HEK293 (cell line): ENCODE measurements at regions not wholly inside any gene's neighbourhood (a gene's known extent, or its start where the extent isn't known, plus 50 kb on each side); places are given as distances from the start of the nearest gene placed in this dataset.

Source experiments
- CTCF ChIA-PET: fragments of 350-600 bp; formaldehyde crosslinking; extraction: SDS; loops from one replicate; lab custom pipeline; 2021; ENCODE audit warnings: antibody characterized with exemption; lab: Yijun Ruan, JAX
- POLR2A ChIA-PET: fragments of 300-600 bp; formaldehyde crosslinking; extraction: SDS; loops from one replicate; lab custom pipeline; 2020; ENCODE audit warnings: antibody characterized with exemption, inconsistent platforms; lab: Yijun Ruan, JAX
- H3K27ac ChIP-seq: fragments of 200-500 bp; sonication (Bioruptor generic); 2 replicates; pipeline ENCODE4 v1.5.1; 2014; ENCODE audit warnings: low read depth, low read length, control low read depth, inconsistent platforms; ENCODE audit errors: extremely low read depth
- H3K36me3 ChIP-seq, 2 experiments: fragments of 200-500 bp in 1 of 2; sonication (Bioruptor generic) in 1 of 2; 1 replicate in 1 of 2; 2 replicates in 1 of 2; pipeline ENCODE4 v1.5.1; 2014 to 2017; ENCODE audit warnings: inconsistent platforms in 2 of 2, low read length in 2 of 2; ENCODE audit not compliant: control insufficient read depth in 2 of 2, insufficient read depth in 1 of 2
- H3K4me1 ChIP-seq: fragments of 200-500 bp; sonication (Bioruptor generic); 2 replicates; pipeline ENCODE4 v1.5.1; 2014; ENCODE audit warnings: mild to moderate bottlenecking, low read length, inconsistent platforms; ENCODE audit not compliant: control insufficient read depth, insufficient read depth
- H3K4me3 ChIP-seq: 2 replicates; pipeline ENCODE4 v1.5.1; 2011; ENCODE audit warnings: low read depth, mild to moderate bottlenecking, control low read depth, low read length, moderate library complexity
- H3K9me3 ChIP-seq: fragments of 200-500 bp; sonication (Bioruptor generic); 2 replicates; pipeline ENCODE4 v1.5.1; 2014; ENCODE audit warnings: low read depth, low read length, inconsistent platforms; ENCODE audit not compliant: control insufficient read depth, insufficient read depth
- KLF9 ChIP-seq: fragments of 450-650 bp; formaldehyde crosslinking; IDR thresholded peaks from 2 replicates; pipeline ENCODE4 v1.5.1; 2016; ENCODE audit warnings: missing biosample characterization, missing genetic modification characterization, low read depth
- SETDB1 ChIP-seq: IDR thresholded peaks from one replicate; pipeline ENCODE4 v1.6.1; 2017; ENCODE audit warnings: mild to moderate bottlenecking, low read length, moderate library complexity, mixed read lengths; ENCODE audit not compliant: insufficient read length
- SP2 ChIP-seq: fragments of 450-650 bp; formaldehyde crosslinking; IDR thresholded peaks from 2 replicates; pipeline ENCODE4 v1.5.1; 2016; ENCODE audit warnings: missing biosample characterization, missing genetic modification characterization
- ZBTB20 ChIP-seq: fragments of 450-650 bp; formaldehyde crosslinking; IDR thresholded peaks from 2 replicates; pipeline ENCODE4 v1.5.1; 2016; ENCODE audit warnings: missing biosample characterization, missing genetic modification characterization
- ZNF138 ChIP-seq: fragments of 450-650 bp; formaldehyde crosslinking; IDR thresholded peaks from 2 replicates; pipeline ENCODE4 v1.5.1; 2016; ENCODE audit warnings: missing biosample characterization, missing genetic modification characterization, borderline replicate concordance
- ZNF146 ChIP-seq: fragments of 450-650 bp; formaldehyde crosslinking; IDR thresholded peaks from 2 replicates; pipeline ENCODE4 v1.5.1; 2016; ENCODE audit warnings: missing biosample characterization, missing genetic modification characterization
- ZNF214 ChIP-seq: fragments of 450-650 bp; formaldehyde crosslinking; IDR thresholded peaks from 2 replicates; pipeline ENCODE4 v1.5.1; 2017; ENCODE audit warnings: missing biosample characterization, mild to moderate bottlenecking, missing genetic modification characterization, borderline replicate concordance
- ZNF24 ChIP-seq: fragments of 450-650 bp; formaldehyde crosslinking; IDR thresholded peaks from 2 replicates; pipeline ENCODE4 v1.5.1; 2016; ENCODE audit warnings: missing biosample characterization, missing genetic modification characterization
- ZNF274 ChIP-seq, 2 experiments: fragments of 200-500 bp in 1 of 2; fragments of 450-650 bp in 1 of 2; sonication (Bioruptor generic) in 1 of 2; formaldehyde crosslinking in 1 of 2; IDR thresholded peaks; 2 replicates each; pipeline versions ENCODE4 v1.5.1 to v1.6.1; 2014 to 2016; ENCODE audit warnings: borderline replicate concordance in 1 of 2, inconsistent platforms in 1 of 2, low read length in 1 of 2, missing biosample characterization in 1 of 2, missing genetic modification characterization in 1 of 2
- ZNF501 ChIP-seq: fragments of 450-650 bp; formaldehyde crosslinking; IDR thresholded peaks from 2 replicates; pipeline ENCODE4 v1.5.1; 2016; ENCODE audit warnings: missing biosample characterization, missing genetic modification characterization
- ZNF600 ChIP-seq: fragments of 450-650 bp; formaldehyde crosslinking; IDR thresholded peaks from 2 replicates; pipeline ENCODE4 v1.5.1; 2016; ENCODE audit warnings: missing biosample characterization, missing genetic modification characterization
- ZNF626 ChIP-seq: fragments of 450-650 bp; sonication (Bioruptor Pico); formaldehyde crosslinking; IDR thresholded peaks from 2 replicates; pipeline ENCODE4 v1.5.1; 2018; ENCODE audit warnings: missing biosample characterization, missing genetic modification characterization, inconsistent platforms
- ZNF701 ChIP-seq: fragments of 450-650 bp; formaldehyde crosslinking; IDR thresholded peaks from 2 replicates; pipeline ENCODE4 v1.5.1; 2016; ENCODE audit warnings: missing biosample characterization, missing genetic modification characterization
- ZNF776 ChIP-seq: fragments of 450-650 bp; formaldehyde crosslinking; IDR thresholded peaks from 2 replicates; pipeline ENCODE4 v1.5.0; 2017; ENCODE audit warnings: missing biosample characterization, missing genetic modification characterization, borderline replicate concordance
- ZNF777 ChIP-seq: fragments of 450-650 bp; formaldehyde crosslinking; IDR thresholded peaks from 2 replicates; pipeline ENCODE4 v1.5.1; 2017; ENCODE audit warnings: missing biosample characterization, missing genetic modification characterization, borderline replicate concordance
- ZNF785 ChIP-seq: fragments of 450-650 bp; formaldehyde crosslinking; IDR thresholded peaks from 2 replicates; pipeline ENCODE4 v1.5.1; 2016; ENCODE audit warnings: missing biosample characterization, missing genetic modification characterization
- ZSCAN16 ChIP-seq: fragments of 450-650 bp; formaldehyde crosslinking; IDR thresholded peaks from 2 replicates; pipeline ENCODE4 v1.5.1; 2016; ENCODE audit warnings: missing biosample characterization, missing genetic modification characterization
- TF ChIP-seq, protein P1 (sequence below): fragments of 450-650 bp; formaldehyde crosslinking; conservative IDR thresholded peaks from 2 replicates; pipeline ENCODE4 v1.5.1; 2016; ENCODE audit warnings: low read depth, missing biosample characterization, missing genetic modification characterization
- TF ChIP-seq, protein P2 (sequence below): fragments of 450-650 bp; formaldehyde crosslinking; IDR thresholded peaks from 2 replicates; pipeline ENCODE4 v1.5.1; 2017; ENCODE audit warnings: missing biosample characterization, missing genetic modification characterization
- TF ChIP-seq, protein P3 (sequence below): fragments of 450-650 bp; IDR thresholded peaks from 2 replicates; pipeline ENCODE4 v1.5.1; 2018; ENCODE audit warnings: missing biosample characterization, mild to moderate bottlenecking, missing genetic modification characterization

DNA sequence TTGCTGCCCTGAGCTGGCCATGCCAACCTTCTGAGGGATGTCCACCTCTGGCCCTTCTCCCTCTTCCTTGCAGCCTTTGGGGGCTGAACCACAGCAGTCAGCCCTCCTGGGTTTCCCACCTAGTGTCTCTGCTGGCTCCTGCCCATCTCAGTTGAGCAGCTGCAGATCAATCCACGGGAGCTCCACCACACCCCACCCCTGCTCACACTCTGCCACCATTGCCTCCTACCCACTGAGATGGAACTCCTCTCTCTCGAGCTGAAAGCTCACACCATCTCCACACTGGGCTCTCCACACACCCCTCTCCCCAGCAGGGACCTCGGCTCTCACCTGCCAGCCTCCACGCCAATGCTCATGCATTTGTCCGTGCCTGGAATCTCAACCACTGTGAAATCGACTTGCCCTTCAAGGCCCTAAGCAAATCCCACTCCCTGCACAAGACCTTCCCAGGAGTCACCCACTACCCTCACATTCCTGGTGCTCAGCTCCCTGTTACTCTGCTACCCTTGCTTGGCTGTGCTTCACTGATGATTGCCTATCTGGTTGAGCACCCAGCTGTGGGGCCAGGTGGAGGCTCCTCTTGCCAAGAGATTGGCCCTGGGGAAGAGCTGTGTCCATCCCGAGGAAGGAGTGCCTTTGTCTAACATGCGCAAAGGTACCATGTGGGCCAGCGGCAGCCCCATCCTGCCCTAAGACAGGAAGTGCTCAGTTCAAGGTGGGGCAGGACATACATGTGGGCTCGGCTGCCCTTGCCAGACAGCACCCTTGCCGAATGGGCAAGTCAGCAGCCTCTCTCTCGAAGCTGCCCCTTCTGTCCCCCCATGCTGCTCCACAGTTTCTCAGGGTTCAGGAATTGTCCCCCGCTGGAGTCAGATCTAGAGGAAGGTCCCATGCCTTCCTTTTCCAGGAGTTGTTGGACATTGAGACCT, 208.7 kb downstream of the CYP26B1 start:
- no peaks in the 10 kb centered on the region for H3K9me3 ChIP-seq
- no peak overlapping the region for H3K27ac ChIP-seq
- ChIA-PET POLR2A (no interaction called here), CTCF (interaction anchor here (2.6 kb wide), 1 partner anchor 15 kb away, joined by 16 read pairs; no protein-coding TSS in a partner anchor)
- TF ChIP-seq ZNF776 (tag by site-specific recombination) (no peak), ZNF600 (tag by site-specific recombination) (no peak)
- no peak overlapping the region for H3K4me3 ChIP-seq
- H3K4me1 ChIP-seq, result no peaks in the 10 kb centered on the region
- H3K36me3 ChIP-seq, result no peaks in the 10 kb centered on the region

DNA sequence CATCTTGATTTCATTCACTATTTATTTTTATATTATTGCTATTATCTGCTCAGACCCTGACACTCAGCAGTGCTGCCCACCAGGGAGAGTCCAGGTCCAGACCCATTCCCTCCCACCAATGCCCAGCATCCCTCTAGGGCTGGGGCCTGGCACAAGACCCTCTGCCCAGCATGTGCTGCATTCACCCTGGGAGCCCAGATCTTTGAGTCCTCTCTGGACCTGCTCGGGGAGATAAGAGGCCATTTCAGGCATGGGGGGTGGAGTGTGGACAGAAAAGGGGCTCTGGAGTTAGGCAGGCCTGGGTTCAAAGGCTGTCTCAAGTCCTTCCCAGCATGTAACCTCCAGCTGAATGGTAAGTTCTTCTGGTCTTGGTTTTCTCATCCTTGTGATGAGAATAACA, 209.6 kb downstream of the CYP26B1 start:
- CTCF ChIA-PET, result interaction anchor here (0.9 to 2.6 kb wide), 3 partner anchors 14 to 212 kb away, joined by 3 to 16 read pairs (median 3); partner anchors contain the start of gene CYP26B1
- POLR2A ChIA-PET, result no interaction called here
- H3K9me3 ChIP-seq, result no peaks in the 10 kb centered on the region
- H3K4me3 ChIP-seq, result no peak overlapping the region
- no peaks in the 10 kb centered on the region for H3K4me1 ChIP-seq
- H3K36me3 ChIP-seq, result no peaks in the 10 kb centered on the region
- TF ChIP-seq ZNF24 (tag by site-specific recombination) (no peak), ZNF274 (IDR thresholded peaks at IDR 0.05; ENCODE audit: low read length) (no peak), ZNF274 (tag by site-specific recombination; IDR thresholded peaks at IDR 0.05; ENCODE audit: borderline replicate concordance) (no peak), ZNF701 (no peak), ZNF626 (tag by site-specific recombination) (no peak), SETDB1 (no peak), ZNF138 (tag by site-specific recombination) (no peak), KLF9 (tag by site-specific recombination) (no peak), ZNF501 (tag by site-specific recombination) (no peak), ZBTB20 (tag by site-specific recombination) (no peak), ZNF785 (no peak), ZSCAN16 (tag by site-specific recombination) (no peak), ZNF146 (tag by site-specific recombination) (no peak), ZNF777 (tag by site-specific recombination) (no peak), SP2 (tag by site-specific recombination) (no peak), ZNF214 (tag by site-specific recombination) (no peak)
- TF ChIP-seq, protein P1, sequence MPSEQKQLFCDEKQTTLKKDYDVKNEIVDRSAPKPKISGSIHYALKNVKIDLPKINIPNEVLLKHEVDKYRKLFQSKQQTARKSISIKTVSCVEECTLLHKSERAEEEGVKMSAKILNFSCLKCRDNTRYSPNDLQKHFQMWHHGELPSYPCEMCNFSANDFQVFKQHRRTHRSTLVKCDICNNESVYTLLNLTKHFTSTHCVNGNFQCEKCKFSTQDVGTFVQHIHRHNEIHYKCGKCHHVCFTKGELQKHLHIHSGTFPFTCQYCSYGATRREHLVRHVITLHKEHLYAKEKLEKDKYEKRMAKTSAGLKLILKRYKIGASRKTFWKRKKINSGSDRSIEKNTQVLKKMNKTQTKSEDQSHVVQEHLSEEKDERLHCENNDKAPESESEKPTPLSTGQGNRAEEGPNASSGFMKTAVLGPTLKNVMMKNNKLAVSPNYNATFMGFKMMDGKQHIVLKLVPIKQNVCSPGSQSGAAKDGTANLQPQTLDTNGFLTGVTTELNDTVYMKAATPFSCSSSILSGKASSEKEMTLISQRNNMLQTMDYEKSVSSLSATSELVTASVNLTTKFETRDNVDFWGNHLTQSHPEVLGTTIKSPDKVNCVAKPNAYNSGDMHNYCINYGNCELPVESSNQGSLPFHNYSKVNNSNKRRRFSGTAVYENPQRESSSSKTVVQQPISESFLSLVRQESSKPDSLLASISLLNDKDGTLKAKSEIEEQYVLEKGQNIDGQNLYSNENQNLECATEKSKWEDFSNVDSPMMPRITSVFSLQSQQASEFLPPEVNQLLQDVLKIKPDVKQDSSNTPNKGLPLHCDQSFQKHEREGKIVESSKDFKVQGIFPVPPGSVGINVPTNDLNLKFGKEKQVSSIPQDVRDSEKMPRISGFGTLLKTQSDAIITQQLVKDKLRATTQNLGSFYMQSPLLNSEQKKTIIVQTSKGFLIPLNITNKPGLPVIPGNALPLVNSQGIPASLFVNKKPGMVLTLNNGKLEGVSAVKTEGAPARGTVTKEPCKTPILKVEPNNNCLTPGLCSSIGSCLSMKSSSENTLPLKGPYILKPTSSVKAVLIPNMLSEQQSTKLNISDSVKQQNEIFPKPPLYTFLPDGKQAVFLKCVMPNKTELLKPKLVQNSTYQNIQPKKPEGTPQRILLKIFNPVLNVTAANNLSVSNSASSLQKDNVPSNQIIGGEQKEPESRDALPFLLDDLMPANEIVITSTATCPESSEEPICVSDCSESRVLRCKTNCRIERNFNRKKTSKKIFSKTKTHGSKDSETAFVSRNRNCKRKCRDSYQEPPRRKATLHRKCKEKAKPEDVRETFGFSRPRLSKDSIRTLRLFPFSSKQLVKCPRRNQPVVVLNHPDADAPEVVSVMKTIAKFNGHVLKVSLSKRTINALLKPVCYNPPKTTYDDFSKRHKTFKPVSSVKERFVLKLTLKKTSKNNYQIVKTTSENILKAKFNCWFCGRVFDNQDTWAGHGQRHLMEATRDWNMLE (tag by site-specific recombination), result no peak
- TF ChIP-seq, protein P2, sequence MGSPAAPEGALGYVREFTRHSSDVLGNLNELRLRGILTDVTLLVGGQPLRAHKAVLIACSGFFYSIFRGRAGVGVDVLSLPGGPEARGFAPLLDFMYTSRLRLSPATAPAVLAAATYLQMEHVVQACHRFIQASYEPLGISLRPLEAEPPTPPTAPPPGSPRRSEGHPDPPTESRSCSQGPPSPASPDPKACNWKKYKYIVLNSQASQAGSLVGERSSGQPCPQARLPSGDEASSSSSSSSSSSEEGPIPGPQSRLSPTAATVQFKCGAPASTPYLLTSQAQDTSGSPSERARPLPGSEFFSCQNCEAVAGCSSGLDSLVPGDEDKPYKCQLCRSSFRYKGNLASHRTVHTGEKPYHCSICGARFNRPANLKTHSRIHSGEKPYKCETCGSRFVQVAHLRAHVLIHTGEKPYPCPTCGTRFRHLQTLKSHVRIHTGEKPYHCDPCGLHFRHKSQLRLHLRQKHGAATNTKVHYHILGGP (tag by site-specific recombination), result no peak
- TF ChIP-seq, protein P3, sequence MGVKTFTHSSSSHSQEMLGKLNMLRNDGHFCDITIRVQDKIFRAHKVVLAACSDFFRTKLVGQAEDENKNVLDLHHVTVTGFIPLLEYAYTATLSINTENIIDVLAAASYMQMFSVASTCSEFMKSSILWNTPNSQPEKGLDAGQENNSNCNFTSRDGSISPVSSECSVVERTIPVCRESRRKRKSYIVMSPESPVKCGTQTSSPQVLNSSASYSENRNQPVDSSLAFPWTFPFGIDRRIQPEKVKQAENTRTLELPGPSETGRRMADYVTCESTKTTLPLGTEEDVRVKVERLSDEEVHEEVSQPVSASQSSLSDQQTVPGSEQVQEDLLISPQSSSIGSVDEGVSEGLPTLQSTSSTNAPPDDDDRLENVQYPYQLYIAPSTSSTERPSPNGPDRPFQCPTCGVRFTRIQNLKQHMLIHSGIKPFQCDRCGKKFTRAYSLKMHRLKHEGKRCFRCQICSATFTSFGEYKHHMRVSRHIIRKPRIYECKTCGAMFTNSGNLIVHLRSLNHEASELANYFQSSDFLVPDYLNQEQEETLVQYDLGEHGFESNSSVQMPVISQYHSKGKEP, result no peak
- TF ChIP-seq, all 188 proteins: peak for 0
- no peak overlapping the region for H3K27ac ChIP-seq
